IMR-90 (cell line): ENCODE measurements at regions not wholly inside any gene's neighbourhood (a gene's known extent, or its start where the extent isn't known, plus 50 kb on each side); places are given as distances from the start of the nearest gene placed in this dataset.

ENCODE experiments used
- ATAC-seq: fragments of 200-7000 bp; cut with Tn5 transposase; 2 replicates; pipeline ENCODE4 v1.9.1; 2020; ENCODE audit warnings: low read depth, mild to moderate bottlenecking, moderate library complexity
- BruUV-seq: library from RNA; stranded (reverse); fragments of 400-500 nt; replicated peaks from 2 replicates; lab custom pipeline; 2021; lab: Mats Ljungman, UMichigan
- CTCF ChIA-PET: fragments of 300-600 bp; formaldehyde crosslinking; extraction: SDS; loops from one replicate; lab custom pipeline; 2021; ENCODE audit warnings: antibody characterized with exemption; lab: Yijun Ruan, JAX
- POLR2A ChIA-PET: fragments of 300-600 bp; sonication (Branson Sonifier 250); formaldehyde crosslinking; loops from one replicate; lab custom pipeline; 2022; ENCODE audit warnings: antibody characterized with exemption; ENCODE audit not compliant: unreplicated experiment; lab: Charles Lee
- DNase-seq: peaks from one replicate; pipeline ENCODE4 v3.0.0; 2013
- H2AFZ ChIP-seq: replicated peaks from 2 replicates; pipeline ENCODE3; 2013; ENCODE audit warnings: low read length, mild to moderate bottlenecking; ENCODE audit not compliant: poor library complexity
- H2AK5ac ChIP-seq: 2 replicates; pipeline ENCODE4 v1.6.1; 2013; ENCODE audit warnings: low read depth, low read length, inconsistent platforms
- H2AK9ac ChIP-seq: replicated peaks from 2 replicates; pipeline ENCODE3; 2013; ENCODE audit warnings: mild to moderate bottlenecking, low read depth, low read length, moderate library complexity; ENCODE audit not compliant: poor library complexity
- H2BK120ac ChIP-seq: 2 replicates; pipeline ENCODE4 v1.6.1; 2013; ENCODE audit warnings: low read depth, low read length, inconsistent platforms
- H2BK15ac ChIP-seq: 3 replicates; pipeline ENCODE4 v1.6.1; 2013; ENCODE audit warnings: low read depth, low read length, inconsistent platforms
- H2BK20ac ChIP-seq: 2 replicates; pipeline ENCODE4 v1.6.1; 2013; ENCODE audit warnings: low read depth, mild to moderate bottlenecking, inconsistent platforms, low read length, moderate library complexity
- H2BK5ac ChIP-seq: 2 replicates; pipeline ENCODE4 v1.6.1; 2013; ENCODE audit warnings: mild to moderate bottlenecking, low read depth, low read length, inconsistent platforms; ENCODE audit not compliant: poor library complexity, severe bottlenecking
- H3K14ac ChIP-seq: replicated peaks from 2 replicates; pipeline ENCODE4 v1.6.1; 2013; ENCODE audit warnings: low read depth, low read length, inconsistent platforms
- H3K18ac ChIP-seq: 2 replicates; pipeline ENCODE4 v1.6.1; 2013; ENCODE audit warnings: low read depth, low read length, control low read depth
- H3K23ac ChIP-seq: 2 replicates; pipeline ENCODE4 v1.6.1; 2013; ENCODE audit warnings: low read depth, low read length, inconsistent platforms
- H3K27ac ChIP-seq: 2 replicates; pipeline ENCODE4 v1.5.1; 2013; ENCODE audit warnings: mild to moderate bottlenecking, control low read depth, low read length; ENCODE audit not compliant: insufficient read depth
- H3K27me3 ChIP-seq: 2 replicates; pipeline ENCODE4 v1.6.1; 2013; ENCODE audit warnings: low read length; ENCODE audit not compliant: control insufficient read depth, insufficient read depth
- H3K36me3 ChIP-seq: 2 replicates; pipeline ENCODE4 v1.6.1; 2013; ENCODE audit warnings: low read length, mixed read lengths; ENCODE audit not compliant: control insufficient read depth, insufficient read depth
- H3K4ac ChIP-seq: 2 replicates; pipeline ENCODE4 v1.6.1; 2013; ENCODE audit warnings: low read depth, low read length, inconsistent platforms
- H3K4me1 ChIP-seq: 2 replicates; pipeline ENCODE4 v1.6.1; 2013; ENCODE audit warnings: low read length, mixed read lengths; ENCODE audit not compliant: control insufficient read depth, insufficient read depth
- H3K4me2 ChIP-seq: 2 replicates; pipeline ENCODE4 v1.6.1; 2013; ENCODE audit warnings: low read depth, mild to moderate bottlenecking, control low read depth, low read length, moderate library complexity
- H3K4me3 ChIP-seq: 2 replicates; pipeline ENCODE4 v1.5.1; 2013; ENCODE audit warnings: low read depth, mild to moderate bottlenecking, control low read depth, low read length, moderate library complexity; ENCODE audit not compliant: insufficient read depth
- H3K56ac ChIP-seq: 2 replicates; pipeline ENCODE4 v1.6.1; 2013; ENCODE audit warnings: low read length, inconsistent platforms; ENCODE audit not compliant: insufficient read depth; ENCODE audit errors: extremely low read depth
- H3K79me1 ChIP-seq, 2 experiments: 2 replicates each; pipeline ENCODE4 v1.6.1; 2013; ENCODE audit warnings: low read length in 2 of 2, inconsistent platforms in 1 of 2, low read depth in 1 of 2
- H3K9ac ChIP-seq: 2 replicates; pipeline ENCODE4 v1.6.1; 2013; ENCODE audit warnings: low read depth, low read length, control low read depth
- H3K9me1 ChIP-seq: 2 replicates; pipeline ENCODE4 v1.6.1; 2013; ENCODE audit warnings: low read length, inconsistent platforms; ENCODE audit not compliant: insufficient read depth
- H3K9me3 ChIP-seq: 2 replicates; pipeline ENCODE4 v1.6.1; 2013; ENCODE audit warnings: low read length; ENCODE audit not compliant: control insufficient read depth, insufficient read depth
- H4K20me1 ChIP-seq: 2 replicates; pipeline ENCODE4 v1.6.1; 2013; ENCODE audit warnings: low read length, inconsistent platforms; ENCODE audit not compliant: insufficient read depth
- H4K5ac ChIP-seq: 2 replicates; pipeline ENCODE4 v1.6.1; 2013; ENCODE audit warnings: mild to moderate bottlenecking, low read depth, low read length, control low read depth
- H4K8ac ChIP-seq, 2 experiments: 2 replicates each; pipeline ENCODE4 v1.6.1; 2013; ENCODE audit warnings: low read depth in 2 of 2, low read length in 2 of 2, control low read depth in 1 of 2, inconsistent platforms in 1 of 2
- H4K91ac ChIP-seq: 2 replicates; pipeline ENCODE4 v1.6.1; 2013; ENCODE audit warnings: low read depth, low read length, inconsistent platforms; ENCODE audit not compliant: insufficient read depth
- CEBPB ChIP-seq: IDR thresholded peaks from 2 replicates; pipeline ENCODE4 v1.6.1; 2012; ENCODE audit warnings: low read depth, low read length, improper control_type of control experiment
- CTCF ChIP-seq: conservative IDR thresholded peaks from 2 replicates; pipeline ENCODE4 v1.5.1; 2012; ENCODE audit warnings: mild to moderate bottlenecking, low read depth, low read length, improper control_type of control experiment
- MAFK ChIP-seq: IDR thresholded peaks from 2 replicates; pipeline ENCODE4 v1.6.1; 2012; ENCODE audit warnings: low read depth, low read length, improper control_type of control experiment
- MAZ ChIP-seq: IDR thresholded peaks from 2 replicates; pipeline ENCODE4 v1.6.1; 2012; ENCODE audit warnings: low read depth, mild to moderate bottlenecking, low read length, improper control_type of control experiment, moderate library complexity, borderline replicate concordance
- NFE2L2 ChIP-seq: fragments of 150-350 bp; IDR thresholded peaks from 2 replicates; pipeline ENCODE4 v1.6.1; 2016; ENCODE audit warnings: low read depth, mild to moderate bottlenecking, low read length
- POLR2A ChIP-seq: IDR thresholded peaks from 2 replicates; pipeline ENCODE4 v1.6.1; 2012; ENCODE audit warnings: mild to moderate bottlenecking, low read depth, low read length
- RAD21 ChIP-seq: IDR thresholded peaks from 2 replicates; pipeline ENCODE4 v1.6.1; 2012; ENCODE audit warnings: low read length, improper control_type of control experiment
- RFX5 ChIP-seq: IDR thresholded peaks from 2 replicates; pipeline ENCODE4 v1.8.0; 2012; ENCODE audit warnings: low read depth, mild to moderate bottlenecking, low read length, moderate library complexity
- SMC3 ChIP-seq: fragments of 150-350 bp; IDR thresholded peaks from 2 replicates; pipeline ENCODE4 v1.6.1; 2016; ENCODE audit warnings: low read depth, mild to moderate bottlenecking, antibody characterized with exemption, low read length, moderate library complexity
- WGBS, 2 experiments: methylation state at CpG; one replicate each; pipeline versions ENCODE4 v1.1.5 to v1.1.7; 2013; ENCODE audit warnings: missing lambda C conversion rate in 2 of 2; ENCODE audit not compliant: insufficient read length in 1 of 2; ENCODE audit errors: extremely low coverage in 2 of 2; 5-methylcytosine and 5-hydroxymethylcytosine counted together
- dilution Hi-C: fragments of 300-500 bp; cut with HindIII; formaldehyde crosslinking; loops from one replicate; pipeline ENCODE4 v1.14.3; 2018; ENCODE audit warnings: low sequenced_read_pairs; ENCODE audit not compliant: unreplicated experiment
- in situ Hi-C: fragments of 300-500 bp; cut with MboI; formaldehyde crosslinking; loops from 3 replicates; pipeline ENCODE4 v1.14.3; 2019; ENCODE audit warnings: low sequenced_read_pairs, inconsistent platforms, mixed read lengths
- intact Hi-C: fragments of 100-400 bp; cut with micrococcal nuclease; formaldehyde crosslinking; loops from 2 replicates; pipeline ENCODE4 v1.10.0; 2022

GRCh38 chr4:3700736-3701135 lies 65.4 kb upstream of the ADRA2C start:
- H3K14ac ChIP-seq, result no peak overlapping the region
- WGBS, 2 experiments, result no CpG with 5 or more reads among the region's 10 CpGs
- H3K4me1 ChIP-seq, result no peaks in the 10 kb centered on the region
- no peak overlapping the region for H3K4ac ChIP-seq
- no peak overlapping the region for H3K56ac ChIP-seq
- no peak overlapping the region for H2AK9ac ChIP-seq
- no peaks in the 10 kb centered on the region for H3K36me3 ChIP-seq
- H2BK20ac ChIP-seq, result no peak overlapping the region
- H4K8ac ChIP-seq, result no peak overlapping the region
- no peak overlapping the region for H2AFZ ChIP-seq
- H3K79me1 ChIP-seq, result no peaks in the 10 kb centered on the region
- ATAC-seq (no peak), DNase-seq (no peak)
- H2AK5ac ChIP-seq, result no peak overlapping the region
- H4K91ac ChIP-seq, result no peak overlapping the region
- ChIA-PET CTCF (no interaction called here), POLR2A (no interaction called here)
- dilution Hi-C loops (no loop called here), in situ Hi-C loops (no loop called here), intact Hi-C loops (no loop called here)
- no peak overlapping the region for H2BK15ac ChIP-seq
- no TSS peak for BruUV-seq
- peaks cover 39% of the 10 kb centered on the region for H3K27me3 ChIP-seq
- H4K5ac ChIP-seq, result no peak overlapping the region
- no peaks in the 10 kb centered on the region for H4K20me1 ChIP-seq
- no peak overlapping the region for H3K4me2 ChIP-seq
- no peak overlapping the region for H3K4me3 ChIP-seq
- no peak for TF ChIP-seq MAZ
- TF ChIP-seq MAFK, result no peak
- TF ChIP-seq NFE2L2, result no peak
- TF ChIP-seq CTCF, result no peak
- TF ChIP-seq POLR2A, result no peak
- no peak for TF ChIP-seq SMC3
- TF ChIP-seq RAD21, result no peak
- TF ChIP-seq RFX5, result no peak
- no peak for TF ChIP-seq CEBPB
- H3K9me1 ChIP-seq, result no peaks in the 10 kb centered on the region
- no peak overlapping the region for H3K27ac ChIP-seq
- H3K9ac ChIP-seq, result no peak overlapping the region
- H3K18ac ChIP-seq, result no peak overlapping the region
- no peaks in the 10 kb centered on the region for H3K9me3 ChIP-seq
- H2BK120ac ChIP-seq, result no peak overlapping the region
- H2BK5ac ChIP-seq, result no peak overlapping the region
- no peak overlapping the region for H3K23ac ChIP-seq
